Brain microvascular endothelial cell (primary cell): ENCODE measurements at regions not wholly inside any gene's neighbourhood (a gene's known extent, or its start where the extent isn't known, plus 50 kb on each side); places are given as distances from the start of the nearest gene placed in this dataset.
"Not testable (repeated sequence)": the region's sequence is repeated elsewhere in the genome, so short reads cannot be mapped to it uniquely, and the experiment has no call there.

Source experiments
- DNase-seq: peaks from one replicate; pipeline ENCODE4 v3.0.0-alpha.2; 2020
- H3K27ac ChIP-seq: fragments of 250-450 bp; sonication (Bioruptor Pico); 2 replicates; pipeline ENCODE4 v1.5.1; 2020; ENCODE audit warnings: mild to moderate bottlenecking, moderate library complexity
- H3K27me3 ChIP-seq: fragments of 250-450 bp; sonication (Bioruptor Pico); replicated peaks from 2 replicates; pipeline ENCODE4 v1.5.1; 2020; ENCODE audit warnings: mild to moderate bottlenecking
- H3K36me3 ChIP-seq: fragments of 250-450 bp; sonication (Bioruptor Pico); replicated peaks from 2 replicates; pipeline ENCODE4 v1.5.1; 2020; ENCODE audit warnings: mild to moderate bottlenecking
- H3K4me3 ChIP-seq: 2 replicates; pipeline ENCODE4 v1.5.1; 2011; ENCODE audit warnings: low read depth, mild to moderate bottlenecking, control low read depth, low read length, moderate library complexity
- in situ Hi-C: cut with HindIII; loops from 2 replicates; pipeline ENCODE4 v1.10.0; 2017; ENCODE audit warnings: low sequenced_read_pairs, low pct_ligation_motif_present
- TF ChIP-seq, protein P1 (sequence below): IDR thresholded peaks from 2 replicates; pipeline ENCODE4 v1.5.1; 2011; ENCODE audit warnings: low read depth, mild to moderate bottlenecking, moderate library complexity, low read length, control low read depth, inconsistent platforms; ENCODE audit errors: missing control alignments

DNA sequence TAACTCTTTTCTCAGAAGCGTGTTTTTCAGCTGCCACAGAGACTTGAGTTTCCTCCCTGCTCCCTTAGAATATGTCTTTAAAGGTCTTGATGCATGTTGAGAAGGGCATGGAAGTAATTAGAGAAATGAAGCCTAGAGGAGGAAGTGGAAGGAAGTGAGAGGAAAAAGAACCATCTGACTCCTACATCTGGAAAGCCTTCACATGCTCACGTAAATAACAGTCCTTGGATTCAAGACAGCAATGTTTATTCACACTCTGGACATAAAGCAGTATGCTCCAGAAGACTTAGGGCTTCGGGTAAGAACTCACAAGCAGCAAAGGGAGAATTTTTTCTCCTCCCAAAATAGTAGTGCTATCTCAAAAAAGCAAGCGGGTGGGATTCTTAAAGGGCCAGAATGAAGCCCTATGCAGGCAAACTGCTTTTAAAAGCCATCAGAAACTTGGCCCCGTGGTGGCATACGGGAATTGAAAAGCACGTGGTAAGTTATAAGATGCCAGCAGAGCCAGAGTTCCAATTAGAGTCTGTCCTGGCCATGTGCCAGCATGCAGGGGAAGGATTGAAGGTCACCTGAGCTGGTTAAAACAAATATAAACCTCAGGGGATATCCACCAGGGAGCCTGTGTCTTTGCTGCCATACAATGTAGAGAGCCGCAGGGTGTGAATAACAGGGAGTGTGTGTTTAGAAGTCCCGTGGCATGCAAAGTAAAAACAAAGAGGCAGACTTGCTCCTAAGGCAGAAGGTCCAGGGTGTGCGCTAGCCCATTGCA is 380.8 kb upstream of the NDN start:
- Histone ChIP-seq H3K27ac (no peak overlapping the region), H3K36me3 (no peaks in the 10 kb centered on the region), H3K4me3 (no peak overlapping the region), H3K27me3 (no peaks in the 10 kb centered on the region)
- no peak for DNase-seq
- in situ Hi-C loops = no loop called here
- TF ChIP-seq, protein P1, sequence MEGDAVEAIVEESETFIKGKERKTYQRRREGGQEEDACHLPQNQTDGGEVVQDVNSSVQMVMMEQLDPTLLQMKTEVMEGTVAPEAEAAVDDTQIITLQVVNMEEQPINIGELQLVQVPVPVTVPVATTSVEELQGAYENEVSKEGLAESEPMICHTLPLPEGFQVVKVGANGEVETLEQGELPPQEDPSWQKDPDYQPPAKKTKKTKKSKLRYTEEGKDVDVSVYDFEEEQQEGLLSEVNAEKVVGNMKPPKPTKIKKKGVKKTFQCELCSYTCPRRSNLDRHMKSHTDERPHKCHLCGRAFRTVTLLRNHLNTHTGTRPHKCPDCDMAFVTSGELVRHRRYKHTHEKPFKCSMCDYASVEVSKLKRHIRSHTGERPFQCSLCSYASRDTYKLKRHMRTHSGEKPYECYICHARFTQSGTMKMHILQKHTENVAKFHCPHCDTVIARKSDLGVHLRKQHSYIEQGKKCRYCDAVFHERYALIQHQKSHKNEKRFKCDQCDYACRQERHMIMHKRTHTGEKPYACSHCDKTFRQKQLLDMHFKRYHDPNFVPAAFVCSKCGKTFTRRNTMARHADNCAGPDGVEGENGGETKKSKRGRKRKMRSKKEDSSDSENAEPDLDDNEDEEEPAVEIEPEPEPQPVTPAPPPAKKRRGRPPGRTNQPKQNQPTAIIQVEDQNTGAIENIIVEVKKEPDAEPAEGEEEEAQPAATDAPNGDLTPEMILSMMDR = no peak

DNA sequence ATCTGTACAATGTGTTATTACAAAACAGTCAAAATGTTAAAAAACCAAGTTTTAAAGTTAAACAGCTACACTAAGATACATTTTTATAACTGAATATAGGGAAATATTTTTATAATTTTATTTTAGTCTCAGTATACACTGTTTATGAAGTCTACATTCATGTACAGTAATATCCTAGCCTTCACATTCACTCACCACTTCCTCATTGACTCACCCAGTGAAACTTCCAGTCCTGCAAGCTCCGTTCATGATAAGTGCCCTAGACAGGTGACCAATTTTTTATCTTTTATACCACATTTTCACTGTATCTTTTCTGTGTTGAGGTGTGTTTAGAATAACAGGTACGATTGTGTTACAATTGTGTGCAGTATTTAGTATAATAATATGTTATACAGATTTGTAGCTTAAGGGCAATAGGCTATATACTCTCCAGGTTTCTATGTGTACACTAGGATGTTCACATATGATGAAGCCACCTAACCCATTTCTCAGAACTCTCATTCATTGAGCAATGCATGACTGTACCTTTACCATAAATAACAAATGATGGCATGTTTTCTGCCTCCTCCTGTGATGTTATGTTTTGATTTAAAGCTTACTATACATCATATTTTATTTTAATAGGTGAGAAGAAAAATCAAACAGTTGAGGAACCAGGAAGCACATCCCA is 388.4 kb upstream of the NDN start:
- Histone ChIP-seq H3K4me3 (no peak overlapping the region), H3K27ac (no peak overlapping the region), H3K27me3 (no peaks in the 10 kb centered on the region), H3K36me3 (no peaks in the 10 kb centered on the region)
- TF ChIP-seq, protein P1 = no peak
- DNase-seq = no peak
- in situ Hi-C loops = no loop called here

DNA sequence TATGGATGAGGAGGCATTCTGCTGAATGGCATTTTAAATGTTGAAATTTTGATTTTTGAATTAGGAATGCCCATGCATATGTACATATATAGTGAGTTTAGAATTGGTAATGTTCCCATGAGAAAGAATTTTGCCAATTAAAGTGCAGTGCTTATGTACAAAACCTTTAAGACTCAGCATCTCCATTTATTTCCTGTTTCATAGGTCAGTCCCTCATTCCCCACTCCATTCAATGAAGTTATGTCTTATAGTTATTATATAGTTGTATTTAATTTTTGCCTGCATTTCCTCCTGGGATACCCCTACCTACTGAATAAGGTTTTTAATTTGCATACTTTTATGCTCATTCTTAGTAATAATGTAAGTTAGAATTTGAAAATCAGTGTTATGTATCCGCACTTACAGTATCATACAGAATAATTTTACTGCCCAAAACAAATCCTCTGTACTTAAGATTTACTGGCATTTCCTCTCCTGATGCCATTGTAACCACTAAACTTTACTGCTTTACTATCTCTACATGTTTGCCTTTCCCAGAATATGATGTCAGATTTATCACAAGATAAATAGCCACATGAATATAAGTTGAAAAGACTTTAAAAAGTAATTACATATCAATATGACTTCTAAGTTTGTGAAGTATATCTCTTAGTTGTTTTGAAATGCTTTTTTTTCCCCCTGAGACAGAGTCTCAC is 389.1 kb upstream of the NDN start:
- TF ChIP-seq, protein P1 = no peak
- Histone ChIP-seq H3K4me3 (no peak overlapping the region), H3K36me3 (no peaks in the 10 kb centered on the region), H3K27ac (no peak overlapping the region), H3K27me3 (no peaks in the 10 kb centered on the region)
- in situ Hi-C loops = no loop called here
- DNase-seq = no peak

GRCh38 chr15:24078310-24079029 is 391.4 kb upstream of the NDN start:
- TF ChIP-seq, protein P1 = no peak
- Histone ChIP-seq H3K36me3 (no peaks in the 10 kb centered on the region), H3K27me3 (no peaks in the 10 kb centered on the region), H3K27ac (no peak overlapping the region), H3K4me3 (no peak overlapping the region)
- no peak for DNase-seq
- in situ Hi-C loops = no loop called here

- H3K27me3 ChIP-seq, DNase-seq, H3K4me3 ChIP-seq, H3K36me3 ChIP-seq, H3K27ac ChIP-seq, in situ Hi-C loops: not testable (repeated sequence)
These were observed 401.8 kb upstream of the NDN start for GRCh38 chr15:24088941-24089340.

GRCh38 chr15:24101503-24101902 is 414.4 kb upstream of the NDN start:
- H3K27ac ChIP-seq, H3K27me3 ChIP-seq, H3K36me3 ChIP-seq, DNase-seq, in situ Hi-C loops, H3K4me3 ChIP-seq: not testable (repeated sequence)

DNA sequence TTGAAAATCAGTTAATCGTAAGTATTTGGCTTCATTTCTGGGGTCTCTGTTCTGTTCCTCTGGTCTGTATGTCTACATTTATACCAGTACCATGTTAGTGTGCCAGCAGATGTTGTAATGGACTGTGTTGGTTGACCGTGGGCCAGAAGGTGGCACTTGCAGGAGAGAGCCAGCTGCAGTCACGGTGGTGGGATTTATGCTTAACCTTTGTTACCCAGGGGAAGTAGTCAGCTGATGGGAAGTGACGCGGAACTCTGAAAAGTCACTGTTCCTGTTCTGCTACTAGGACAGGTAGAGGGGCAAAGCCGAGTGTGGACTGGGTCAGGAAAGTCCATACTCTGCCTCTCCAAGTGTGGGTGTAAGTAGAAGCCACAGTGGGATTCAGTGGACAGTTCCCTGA is 420.4 kb upstream of the NDN start:
- DNase-seq, H3K4me3 ChIP-seq, H3K27ac ChIP-seq, in situ Hi-C loops, H3K36me3 ChIP-seq, H3K27me3 ChIP-seq: not testable (repeated sequence)

DNA sequence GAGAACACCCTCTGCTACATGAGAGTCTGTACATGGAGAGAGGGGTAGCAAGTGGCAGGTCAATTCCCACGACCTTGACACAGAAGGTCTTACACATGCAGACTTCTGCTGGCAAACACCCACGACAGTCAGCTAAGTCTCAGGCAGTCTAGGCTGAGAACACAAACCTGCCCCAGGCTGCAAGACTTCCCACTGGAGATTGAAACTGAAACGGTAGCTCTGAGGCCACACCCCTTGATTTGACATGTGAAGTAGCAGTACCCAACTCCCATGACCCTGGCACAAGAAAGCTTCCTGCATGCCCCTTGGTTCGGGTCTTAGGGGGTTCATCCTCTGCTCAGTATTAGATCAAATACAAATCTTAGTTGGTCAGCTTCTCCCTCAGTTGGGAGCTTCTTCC is 420.8 kb upstream of the NDN start:
- H3K27ac ChIP-seq, DNase-seq, H3K36me3 ChIP-seq, H3K27me3 ChIP-seq, in situ Hi-C loops, H3K4me3 ChIP-seq: not testable (repeated sequence)

DNA sequence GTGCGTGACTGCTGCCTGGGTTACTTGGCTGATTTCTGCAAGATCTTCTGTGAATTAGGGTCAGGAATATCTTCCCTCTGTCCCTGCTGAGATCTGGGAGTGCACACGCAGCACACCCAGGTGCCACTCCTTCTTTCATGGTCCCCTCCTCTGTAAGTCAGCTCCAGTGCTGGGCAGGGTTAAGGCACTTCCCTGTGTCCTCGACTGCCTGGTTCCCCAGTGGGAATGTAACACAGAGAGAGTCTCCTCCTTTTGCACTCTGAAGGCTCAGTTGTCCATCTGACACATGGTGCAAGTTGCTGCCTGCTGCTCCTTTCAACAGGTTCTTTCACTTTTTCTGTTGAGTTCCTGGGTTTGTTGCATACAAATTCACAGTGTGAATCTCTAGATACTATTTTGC is 421.2 kb upstream of the NDN start:
- in situ Hi-C loops, H3K4me3 ChIP-seq, H3K36me3 ChIP-seq, H3K27ac ChIP-seq, H3K27me3 ChIP-seq, DNase-seq: not testable (repeated sequence)
